ENCODE measurements at regions not wholly inside any gene's neighbourhood (a gene's known extent, or its start where the extent isn't known, plus 50 kb on each side); places are given as distances from the start of the nearest gene placed in this dataset.

- no peak for ATAC-seq (ENCODE audit: low read depth)
- Mint-ChIP-seq H3K27ac (no peak overlapping the region), H3K4me1 (no peaks in the 10 kb centered on the region), H3K36me3 (ENCODE audit: low read depth) (no peaks in the 10 kb centered on the region), H3K27me3 (no peaks in the 10 kb centered on the region), H3K4me3 (no peak overlapping the region), H3K9me3 (no peaks in the 10 kb centered on the region)
- DNase-seq: no peak
- no peak for TF ChIP-seq CTCF (IDR thresholded peaks at IDR 0.05)
- POLR2A ChIA-PET: no interaction called here
- CTCF ChIA-PET: no interaction called here
- intact Hi-C loops (cut with micrococcal nuclease): no loop called here
Measured at GRCh38 chr2:142670362-142670761, 207.1 kb upstream of the KYNU start.

- H3K27me3 Mint-ChIP-seq: no peaks in the 10 kb centered on the region
- CTCF ChIA-PET: no interaction called here
- ATAC-seq (ENCODE audit: low read depth) (no peak), DNase-seq (no peak)
- H3K27ac Mint-ChIP-seq: no peak overlapping the region
- no peaks in the 10 kb centered on the region for H3K36me3 Mint-ChIP-seq (ENCODE audit: low read depth)
- H3K4me3 Mint-ChIP-seq: no peak overlapping the region
- POLR2A ChIA-PET: no interaction called here
- H3K4me1 Mint-ChIP-seq: no peaks in the 10 kb centered on the region
- intact Hi-C loops (cut with micrococcal nuclease): no loop called here
- H3K9me3 Mint-ChIP-seq: no peaks in the 10 kb centered on the region
- no peak for TF ChIP-seq CTCF (IDR thresholded peaks at IDR 0.05)
Measured at GRCh38 chr2:142668420-142668819, 209.0 kb upstream of the KYNU start.

GRCh38 chr2:142665241-142665640, 212.2 kb upstream of the KYNU start:
- no peak overlapping the region for H3K4me3 Mint-ChIP-seq
- H3K27me3 Mint-ChIP-seq: no peaks in the 10 kb centered on the region
- ChIA-PET CTCF (no interaction called here), POLR2A (no interaction called here)
- DNase-seq: no peak
- H3K9me3 Mint-ChIP-seq: no peaks in the 10 kb centered on the region
- no peak overlapping the region for H3K27ac Mint-ChIP-seq
- H3K4me1 Mint-ChIP-seq: no peaks in the 10 kb centered on the region
- no peak for ATAC-seq (ENCODE audit: low read depth)
- no peak for TF ChIP-seq CTCF (IDR thresholded peaks at IDR 0.05)
- intact Hi-C loops (cut with micrococcal nuclease): no loop called here
- H3K36me3 Mint-ChIP-seq (ENCODE audit: low read depth): no peaks in the 10 kb centered on the region

- ChIA-PET CTCF (no interaction called here), POLR2A (no interaction called here)
- ATAC-seq (ENCODE audit: low read depth): no peak
- DNase-seq: no peak
- no peaks in the 10 kb centered on the region for H3K9me3 Mint-ChIP-seq
- no peaks in the 10 kb centered on the region for H3K27me3 Mint-ChIP-seq
- H3K27ac Mint-ChIP-seq: no peak overlapping the region
- no peaks in the 10 kb centered on the region for H3K36me3 Mint-ChIP-seq (ENCODE audit: low read depth)
- H3K4me3 Mint-ChIP-seq: no peak overlapping the region
- no peaks in the 10 kb centered on the region for H3K4me1 Mint-ChIP-seq
- intact Hi-C loops (cut with micrococcal nuclease): no loop called here
- no peak for TF ChIP-seq CTCF (IDR thresholded peaks at IDR 0.05)
Measured at GRCh38 chr2:142650601-142651000, 226.9 kb upstream of the KYNU start.

- ATAC-seq (ENCODE audit: low read depth): no peak
- H3K27ac Mint-ChIP-seq: no peak overlapping the region
- intact Hi-C loops (cut with micrococcal nuclease): no loop called here
Measured at GRCh38 chr2:142649581-142649980, 227.9 kb upstream of the KYNU start.

More at GRCh38 chr2:142649581-142649980, 227.9 kb upstream of the KYNU start:
- DNase-seq: no peak
- Mint-ChIP-seq H3K9me3 (no peaks in the 10 kb centered on the region), H3K36me3 (ENCODE audit: low read depth) (no peaks in the 10 kb centered on the region), H3K4me1 (no peaks in the 10 kb centered on the region), H3K4me3 (no peak overlapping the region), H3K27me3 (no peaks in the 10 kb centered on the region)
- CTCF ChIA-PET: no interaction called here
- no peak for TF ChIP-seq CTCF (IDR thresholded peaks at IDR 0.05)
- POLR2A ChIA-PET: interaction anchor here (0.7 kb wide), 1 partner anchor 1963 kb away, joined by 4 read pairs; no protein-coding TSS in a partner anchor
